ENCODE measurements at regions not wholly inside any gene's neighbourhood (a gene's known extent, or its start where the extent isn't known, plus 50 kb on each side); places are given as distances from the start of the nearest gene placed in this dataset.

- intact Hi-C loops (cut with micrococcal nuclease): no loop called here
- TF ChIP-seq CTCF (IDR thresholded peaks at IDR 0.05; ENCODE audit: borderline replicate concordance): no peak
- no peak for DNase-seq
- Histone ChIP-seq H3K4me1 (no peaks in the 10 kb centered on the region), H3K27me3 (ENCODE audit: low read depth) (no peaks in the 10 kb centered on the region), H3K27ac (replicated peaks) (no peak overlapping the region), H3K9me3 (replicated peaks) (no peaks in the 10 kb centered on the region), H3K4me3 (no peak overlapping the region), H3K36me3 (no peaks in the 10 kb centered on the region)
Measured at GRCh38 chr2:12951657-12951973, 234.9 kb downstream of the TRIB2 start.

- intact Hi-C loops (cut with micrococcal nuclease): no loop called here
- Histone ChIP-seq H3K4me1 (no peaks in the 10 kb centered on the region), H3K36me3 (no peaks in the 10 kb centered on the region), H3K27me3 (ENCODE audit: low read depth) (no peaks in the 10 kb centered on the region), H3K27ac (replicated peaks) (no peak overlapping the region), H3K4me3 (no peak overlapping the region), H3K9me3 (replicated peaks) (no peaks in the 10 kb centered on the region)
- no peak for DNase-seq
- no peak for TF ChIP-seq CTCF (IDR thresholded peaks at IDR 0.05; ENCODE audit: borderline replicate concordance)
Measured at GRCh38 chr2:12953596-12953995, 236.9 kb downstream of the TRIB2 start.

- TF ChIP-seq CTCF (IDR thresholded peaks at IDR 0.05; ENCODE audit: borderline replicate concordance): no peak
Measured at GRCh38 chr2:12955864-12956263, 239.1 kb downstream of the TRIB2 start.

GRCh38 chr2:12957251-12957650 lies 240.5 kb downstream of the TRIB2 start:
- no peaks in the 10 kb centered on the region for H3K36me3 ChIP-seq
- TF ChIP-seq CTCF (IDR thresholded peaks at IDR 0.05; ENCODE audit: borderline replicate concordance): no peak
- intact Hi-C loops (cut with micrococcal nuclease): no loop called here
- H3K9me3 ChIP-seq (replicated peaks): no peaks in the 10 kb centered on the region
- H3K27ac ChIP-seq (replicated peaks): no peak overlapping the region
- no peaks in the 10 kb centered on the region for H3K4me1 ChIP-seq
- H3K27me3 ChIP-seq (ENCODE audit: low read depth): no peaks in the 10 kb centered on the region
- no peak for DNase-seq
- H3K4me3 ChIP-seq: no peak overlapping the region

More at GRCh38 chr2:12955864-12956263, 239.1 kb downstream of the TRIB2 start:
- no peak for DNase-seq
- no peaks in the 10 kb centered on the region for H3K4me1 ChIP-seq
- H3K9me3 ChIP-seq (replicated peaks): no peaks in the 10 kb centered on the region
- H3K36me3 ChIP-seq: no peaks in the 10 kb centered on the region
- intact Hi-C loops (cut with micrococcal nuclease): no loop called here
- H3K27ac ChIP-seq (replicated peaks): no peak overlapping the region
- H3K27me3 ChIP-seq (ENCODE audit: low read depth): no peaks in the 10 kb centered on the region
- no peak overlapping the region for H3K4me3 ChIP-seq

- Histone ChIP-seq H3K4me1 (peaks cover under 1% of the 10 kb centered on the region), H3K4me3 (no peak overlapping the region), H3K27ac (replicated peaks) (no peak overlapping the region), H3K27me3 (ENCODE audit: low read depth) (no peaks in the 10 kb centered on the region), H3K9me3 (replicated peaks) (no peaks in the 10 kb centered on the region), H3K36me3 (no peaks in the 10 kb centered on the region)
- intact Hi-C loops (cut with micrococcal nuclease): loop anchor here (10.0 kb wide), 1 partner anchor 1735 kb away; no protein-coding TSS in a partner anchor
- DNase-seq: no peak
- TF ChIP-seq CTCF (IDR thresholded peaks at IDR 0.05; ENCODE audit: borderline replicate concordance): no peak
Measured at GRCh38 chr2:12959935-12960334, 243.2 kb downstream of the TRIB2 start.

GRCh38 chr2:12960671-12961070 lies 243.9 kb downstream of the TRIB2 start:
- Histone ChIP-seq H3K27me3 (ENCODE audit: low read depth) (no peaks in the 10 kb centered on the region), H3K9me3 (replicated peaks) (no peaks in the 10 kb centered on the region), H3K4me3 (no peak overlapping the region), H3K36me3 (no peaks in the 10 kb centered on the region), H3K27ac (replicated peaks) (no peak overlapping the region), H3K4me1 (peaks cover 8% of the 10 kb centered on the region)
- intact Hi-C loops (cut with micrococcal nuclease): loop anchor here (10.0 kb wide), 1 partner anchor 1736 kb away; no protein-coding TSS in a partner anchor
- TF ChIP-seq CTCF (IDR thresholded peaks at IDR 0.05; ENCODE audit: borderline replicate concordance): no peak
- DNase-seq: no peak

Measured in left ventricle myocardium inferior (tissue), 1 donor.